Panc1 (cell line): ENCODE measurements at regions not wholly inside any gene's neighbourhood (a gene's known extent, or its start where the extent isn't known, plus 50 kb on each side); places are given as distances from the start of the nearest gene placed in this dataset.

Source experiments
- ATAC-seq: fragments of 200-7000 bp; cut with Tn5 transposase; 2 replicates; pipeline ENCODE4 v1.9.1; 2020; ENCODE audit warnings: mild to moderate bottlenecking, moderate library complexity
- BruUV-seq: library from RNA; stranded (reverse); fragments of 400-500 nt; replicated peaks from 2 replicates; lab custom pipeline; 2021; lab: Mats Ljungman, UMichigan
- CTCF ChIA-PET: fragments of 300-600 bp; sonication (Branson Sonifier 250); formaldehyde crosslinking; loops from one replicate; lab custom pipeline; 2022; ENCODE audit warnings: antibody characterized with exemption; lab: Charles Lee
- POLR2A ChIA-PET: fragments of 300-600 bp; sonication (Branson Sonifier 250); formaldehyde crosslinking; loops from one replicate; lab custom pipeline; 2022; ENCODE audit warnings: antibody characterized with exemption; lab: Charles Lee
- DNase-seq: peaks from one replicate; pipeline ENCODE4 v3.0.0-alpha.2; 2010; ENCODE audit warnings: low read depth, low spot score
- H3K27ac ChIP-seq: 2 replicates; pipeline ENCODE4 v1.5.1; 2011; ENCODE audit warnings: mild to moderate bottlenecking, low read length, inconsistent platforms
- H3K27me3 ChIP-seq: fragments of 200-500 bp; sonication (Bioruptor generic); 2 replicates; pipeline ENCODE4 v1.6.0; 2014; ENCODE audit warnings: low read length, inconsistent platforms; ENCODE audit not compliant: control insufficient read depth, insufficient read depth
- H3K36me3 ChIP-seq: fragments of 200-500 bp; sonication (Bioruptor generic); 2 replicates; pipeline ENCODE4 v1.5.1; 2014; ENCODE audit warnings: inconsistent platforms, mild to moderate bottlenecking, low read length, moderate library complexity; ENCODE audit not compliant: control insufficient read depth, insufficient read depth
- H3K4me1 ChIP-seq: 2 replicates; pipeline ENCODE4 v1.5.1; 2011; ENCODE audit warnings: inconsistent platforms, mild to moderate bottlenecking, low read length, moderate library complexity; ENCODE audit not compliant: control insufficient read depth, insufficient read depth
- H3K4me3 ChIP-seq, 2 experiments: 2 replicates each; pipeline ENCODE4 v1.5.1; 2011 to 2012; ENCODE audit warnings: low read depth in 2 of 2, low read length in 2 of 2, mild to moderate bottlenecking in 2 of 2, inconsistent platforms in 1 of 2, moderate library complexity in 1 of 2
- H3K9me3 ChIP-seq: fragments of 200-500 bp; sonication (Bioruptor generic); 2 replicates; pipeline ENCODE4 v1.5.1; 2014; ENCODE audit warnings: low read depth, mild to moderate bottlenecking, inconsistent platforms, low read length, moderate library complexity; ENCODE audit not compliant: control insufficient read depth, insufficient read depth
- POLR2AphosphoS5 ChIP-seq: IDR thresholded peaks from 2 replicates; pipeline ENCODE4 v1.6.1; 2012; ENCODE audit warnings: mild to moderate bottlenecking, low read depth, low read length, moderate library complexity
- REST ChIP-seq, 2 experiments: IDR thresholded peaks; 2 replicates each; pipeline ENCODE4 v1.6.1; 2011 to 2012; ENCODE audit warnings: low read depth in 2 of 2, control low read depth in 1 of 2, low read length in 1 of 2, mild to moderate bottlenecking in 1 of 2, moderate library complexity in 1 of 2; ENCODE audit not compliant: insufficient read depth in 1 of 2
- SIN3A ChIP-seq: IDR thresholded peaks from 2 replicates; pipeline ENCODE4 v1.6.1; 2012; ENCODE audit warnings: low read depth, mild to moderate bottlenecking, low read length, moderate library complexity, borderline replicate concordance; ENCODE audit not compliant: insufficient read depth
- TCF7L2 ChIP-seq: IDR thresholded peaks from 2 replicates; pipeline ENCODE4 v1.6.1; 2011; ENCODE audit warnings: mild to moderate bottlenecking, low read depth, low read length, inconsistent platforms
- in situ Hi-C: cut with HindIII; loops from 2 replicates; pipeline ENCODE4 v1.10.0; 2016; ENCODE audit warnings: low sequenced_read_pairs, low pct_unique_long_range_greater_than_20kb
- intact Hi-C: fragments of 100-400 bp; cut with micrococcal nuclease; formaldehyde crosslinking; loops from one replicate; pipeline ENCODE4 v1.10.0; 2022; ENCODE audit not compliant: unreplicated experiment
- TF ChIP-seq, protein P1 (sequence below): fragments of 450-650 bp; IDR thresholded peaks from 2 replicates; pipeline ENCODE4 v1.5.1; 2017; ENCODE audit warnings: mild to moderate bottlenecking

DNA sequence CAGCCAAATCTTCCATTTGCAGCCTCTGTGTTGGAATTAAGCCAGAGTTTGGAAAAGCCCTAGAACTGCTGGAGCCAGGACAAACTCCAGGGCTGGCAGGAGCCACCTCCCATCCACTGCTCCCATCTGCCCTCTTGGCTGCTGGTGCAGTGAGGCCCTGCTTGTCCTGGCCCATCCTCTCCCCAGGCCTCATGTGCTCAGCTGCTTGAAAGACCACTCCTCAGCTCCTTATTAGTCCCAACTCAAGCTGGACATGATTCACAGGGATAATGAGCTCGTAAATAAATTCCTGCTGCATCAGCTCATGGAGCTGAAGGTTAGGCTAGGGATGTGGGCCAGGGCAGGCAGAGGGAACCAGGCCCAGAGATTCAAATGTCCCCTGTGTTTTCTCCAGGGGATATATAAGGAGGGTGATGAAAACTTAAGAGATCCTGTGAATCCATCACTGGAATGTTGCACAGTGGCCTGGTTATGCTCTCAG, 282.8 kb downstream of the RPS24 start:
- Histone ChIP-seq H3K4me1 (no peaks in the 10 kb centered on the region), H3K27me3 (peaks cover 2% of the 10 kb centered on the region; the same call in 1 of the 2 replicates), H3K4me3 (no peak overlapping the region), H3K9me3 (no peaks in the 10 kb centered on the region), H3K27ac (no peak overlapping the region), H3K36me3 (no peaks in the 10 kb centered on the region)
- TF ChIP-seq SIN3A (no peak), TCF7L2 (no peak), POLR2AphosphoS5 (no peak), REST (IDR thresholded peaks at IDR 0.05; ENCODE audit: insufficient read depth in 1 of 2, low read depth in 2 of 2, low read length in 1 of 2) (no peak)
- TF ChIP-seq, protein P1, sequence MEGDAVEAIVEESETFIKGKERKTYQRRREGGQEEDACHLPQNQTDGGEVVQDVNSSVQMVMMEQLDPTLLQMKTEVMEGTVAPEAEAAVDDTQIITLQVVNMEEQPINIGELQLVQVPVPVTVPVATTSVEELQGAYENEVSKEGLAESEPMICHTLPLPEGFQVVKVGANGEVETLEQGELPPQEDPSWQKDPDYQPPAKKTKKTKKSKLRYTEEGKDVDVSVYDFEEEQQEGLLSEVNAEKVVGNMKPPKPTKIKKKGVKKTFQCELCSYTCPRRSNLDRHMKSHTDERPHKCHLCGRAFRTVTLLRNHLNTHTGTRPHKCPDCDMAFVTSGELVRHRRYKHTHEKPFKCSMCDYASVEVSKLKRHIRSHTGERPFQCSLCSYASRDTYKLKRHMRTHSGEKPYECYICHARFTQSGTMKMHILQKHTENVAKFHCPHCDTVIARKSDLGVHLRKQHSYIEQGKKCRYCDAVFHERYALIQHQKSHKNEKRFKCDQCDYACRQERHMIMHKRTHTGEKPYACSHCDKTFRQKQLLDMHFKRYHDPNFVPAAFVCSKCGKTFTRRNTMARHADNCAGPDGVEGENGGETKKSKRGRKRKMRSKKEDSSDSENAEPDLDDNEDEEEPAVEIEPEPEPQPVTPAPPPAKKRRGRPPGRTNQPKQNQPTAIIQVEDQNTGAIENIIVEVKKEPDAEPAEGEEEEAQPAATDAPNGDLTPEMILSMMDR: no peak
- ChIA-PET CTCF (no interaction called here), POLR2A (no interaction called here)
- intact Hi-C loops (no loop called here), in situ Hi-C loops (no loop called here)
- peak; percentile 60 for ATAC-seq
- no peak for DNase-seq
- BruUV-seq: no TSS peak

DNA sequence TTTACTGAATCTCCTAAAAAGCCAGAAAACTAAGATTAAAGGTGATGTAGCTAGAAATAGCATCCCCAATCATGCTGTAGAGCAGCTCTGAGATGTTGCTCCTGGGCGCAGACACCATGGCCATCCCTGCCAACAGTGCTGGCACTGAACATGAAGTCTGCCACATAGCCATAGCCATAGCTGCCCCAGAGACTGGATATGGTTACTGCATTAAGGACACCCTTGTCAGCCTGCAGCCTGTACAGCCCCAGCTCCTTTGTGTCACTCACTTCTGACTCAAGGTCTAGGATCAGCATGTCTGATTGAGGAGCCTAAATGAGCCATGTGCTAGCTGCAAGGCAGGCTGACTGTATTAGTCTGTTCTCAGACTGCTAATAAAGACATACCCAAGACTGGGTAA, 284.6 kb downstream of the RPS24 start:
- in situ Hi-C loops (no loop called here), intact Hi-C loops (no loop called here)
- no peak for DNase-seq
- no peaks in the 10 kb centered on the region for H3K27me3 ChIP-seq
- no peaks in the 10 kb centered on the region for H3K9me3 ChIP-seq
- no peaks in the 10 kb centered on the region for H3K4me1 ChIP-seq
- no peak overlapping the region for H3K27ac ChIP-seq
- no peak for ATAC-seq
- POLR2A ChIA-PET: no interaction called here
- H3K36me3 ChIP-seq: no peaks in the 10 kb centered on the region
- no TSS peak for BruUV-seq
- no peak overlapping the region for H3K4me3 ChIP-seq
- TF ChIP-seq POLR2AphosphoS5 (no peak), SIN3A (no peak), TCF7L2 (no peak), REST (IDR thresholded peaks at IDR 0.05; ENCODE audit: insufficient read depth in 1 of 2, low read depth in 2 of 2, low read length in 1 of 2) (no peak)
- TF ChIP-seq, protein P1: no peak
- CTCF ChIA-PET: no interaction called here
